ENCODE measurements at regions not wholly inside any gene's neighbourhood (a gene's known extent, or its start where the extent isn't known, plus 50 kb on each side); places are given as distances from the start of the nearest gene placed in this dataset.

- no peak overlapping the region for H3K4me3 ChIP-seq (replicated peaks in 1 of 3)
- no peaks in the 10 kb centered on the region for H3K27me3 ChIP-seq
- WGBS, 2 donors = 69 to 85% methylated on average over 4 of the region's 4 CpGs
- H3K36me3 ChIP-seq = no peaks in the 10 kb centered on the region
- no peaks in the 10 kb centered on the region for H3K9me3 ChIP-seq
- TF ChIP-seq CTCF (IDR thresholded peaks at IDR 0.05) (no peak), POLR2A (IDR thresholded peaks at IDR 0.05) (no peak)
- H3K27ac ChIP-seq = no peak overlapping the region
- intact Hi-C loops (cut with DNase I) = no loop called here
- H3K4me1 ChIP-seq = peaks cover 6 to 11% of the 10 kb centered on the region in 2 donors
- peak; percentile 31 to 48 for DNase-seq
Observed at GRCh38 chr5:71891856-71892255, 172.8 kb downstream of the CARTPT start.

- H3K4me1 ChIP-seq = peaks cover 6 to 11% of the 10 kb centered on the region in 2 donors
- no peaks in the 10 kb centered on the region for H3K9me3 ChIP-seq
- TF ChIP-seq CTCF (IDR thresholded peaks at IDR 0.05) = no peak
- no peak for TF ChIP-seq POLR2A (IDR thresholded peaks at IDR 0.05)
- H3K27me3 ChIP-seq = no peaks in the 10 kb centered on the region
- H3K36me3 ChIP-seq = no peaks in the 10 kb centered on the region
- 63 to 95% methylated on average over 3 of the region's 3 CpGs for WGBS, 2 donors
- no peak overlapping the region for H3K27ac ChIP-seq
- no peak for DNase-seq
- intact Hi-C loops (cut with DNase I) = no loop called here
- H3K4me3 ChIP-seq (replicated peaks in 1 of 3) = no peak overlapping the region
Observed at GRCh38 chr5:71892641-71893365, 173.7 kb downstream of the CARTPT start.

- H3K27ac ChIP-seq = no peak overlapping the region
Observed at GRCh38 chr5:71893451-71893850, 174.4 kb downstream of the CARTPT start.

GRCh38 chr5:71894091-71894490, 175.0 kb downstream of the CARTPT start:
- no peaks in the 10 kb centered on the region for H3K9me3 ChIP-seq
- H3K27me3 ChIP-seq = no peaks in the 10 kb centered on the region
- no peaks in the 10 kb centered on the region for H3K36me3 ChIP-seq
- TF ChIP-seq CTCF (IDR thresholded peaks at IDR 0.05) = no peak
- no peak for TF ChIP-seq POLR2A (IDR thresholded peaks at IDR 0.05)
- H3K27ac ChIP-seq = no peak overlapping the region
- 33 to 82% methylated on average over 3 of the region's 3 CpGs for whole genome bisulfite sequencing, 2 donors
- DNase-seq = no peak
- peaks cover 6 to 11% of the 10 kb centered on the region in 2 donors for H3K4me1 ChIP-seq
- no peak overlapping the region for H3K4me3 ChIP-seq (replicated peaks in 1 of 3)
- intact Hi-C loops (cut with DNase I) = no loop called here

More at GRCh38 chr5:71893451-71893850, 174.4 kb downstream of the CARTPT start:
- H3K4me3 ChIP-seq (replicated peaks in 1 of 3) = no peak overlapping the region
- H3K9me3 ChIP-seq = no peaks in the 10 kb centered on the region
- DNase-seq = no peak
- H3K4me1 ChIP-seq = peaks cover 6 to 11% of the 10 kb centered on the region in 2 donors
- H3K36me3 ChIP-seq = no peaks in the 10 kb centered on the region
- intact Hi-C loops (cut with DNase I) = no loop called here
- TF ChIP-seq CTCF (IDR thresholded peaks at IDR 0.05) (no peak), POLR2A (IDR thresholded peaks at IDR 0.05) (no peak)
- H3K27me3 ChIP-seq = no peaks in the 10 kb centered on the region
- WGBS, 2 donors = 73 to 92% methylated on average over 3 of the region's 3 CpGs

- no peaks in the 10 kb centered on the region for H3K27me3 ChIP-seq
- DNase-seq = peak; percentile 15 to 36
- H3K27ac ChIP-seq = no peak overlapping the region
- H3K4me1 ChIP-seq = peaks cover 6 to 11% of the 10 kb centered on the region in 2 donors
- intact Hi-C loops (cut with DNase I) = no loop called here
- no peaks in the 10 kb centered on the region for H3K9me3 ChIP-seq
- no peak overlapping the region for H3K4me3 ChIP-seq (replicated peaks in 1 of 3)
- TF ChIP-seq CTCF (IDR thresholded peaks at IDR 0.05) (no peak), POLR2A (IDR thresholded peaks at IDR 0.05) (no peak)
- 26 to 38% methylated on average over 1 of the region's 1 CpG for WGBS, 2 donors
- no peaks in the 10 kb centered on the region for H3K36me3 ChIP-seq
Observed at GRCh38 chr5:71895546-71895945, 176.5 kb downstream of the CARTPT start.

Measured in thyroid gland (tissue), 4 donors.